ENCODE measurements at regions not wholly inside any gene's neighbourhood (a gene's known extent, or its start where the extent isn't known, plus 50 kb on each side); places are given as distances from the start of the nearest gene placed in this dataset.

DNA sequence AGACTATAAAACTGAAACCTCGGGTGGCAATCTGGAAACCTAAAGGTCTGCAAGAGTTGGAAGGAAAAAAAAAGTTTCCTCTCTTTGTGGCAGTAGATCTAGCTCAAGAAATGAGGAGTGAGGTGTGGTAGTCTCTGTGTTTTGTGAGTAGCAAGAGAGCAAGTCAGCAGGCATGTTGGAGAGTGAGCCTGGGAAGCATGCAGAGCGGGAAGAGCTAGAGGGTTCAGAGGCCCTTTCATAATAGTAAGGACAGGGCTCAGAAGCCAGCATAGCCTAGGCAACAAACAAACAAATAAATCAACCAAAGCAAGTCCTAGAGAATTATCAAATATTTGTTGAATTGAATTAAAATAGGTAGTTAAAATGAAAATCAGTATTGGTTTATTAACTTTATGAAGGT lies 189.7 kb upstream of the CBLB start:
- TF ChIP-seq, protein P1, sequence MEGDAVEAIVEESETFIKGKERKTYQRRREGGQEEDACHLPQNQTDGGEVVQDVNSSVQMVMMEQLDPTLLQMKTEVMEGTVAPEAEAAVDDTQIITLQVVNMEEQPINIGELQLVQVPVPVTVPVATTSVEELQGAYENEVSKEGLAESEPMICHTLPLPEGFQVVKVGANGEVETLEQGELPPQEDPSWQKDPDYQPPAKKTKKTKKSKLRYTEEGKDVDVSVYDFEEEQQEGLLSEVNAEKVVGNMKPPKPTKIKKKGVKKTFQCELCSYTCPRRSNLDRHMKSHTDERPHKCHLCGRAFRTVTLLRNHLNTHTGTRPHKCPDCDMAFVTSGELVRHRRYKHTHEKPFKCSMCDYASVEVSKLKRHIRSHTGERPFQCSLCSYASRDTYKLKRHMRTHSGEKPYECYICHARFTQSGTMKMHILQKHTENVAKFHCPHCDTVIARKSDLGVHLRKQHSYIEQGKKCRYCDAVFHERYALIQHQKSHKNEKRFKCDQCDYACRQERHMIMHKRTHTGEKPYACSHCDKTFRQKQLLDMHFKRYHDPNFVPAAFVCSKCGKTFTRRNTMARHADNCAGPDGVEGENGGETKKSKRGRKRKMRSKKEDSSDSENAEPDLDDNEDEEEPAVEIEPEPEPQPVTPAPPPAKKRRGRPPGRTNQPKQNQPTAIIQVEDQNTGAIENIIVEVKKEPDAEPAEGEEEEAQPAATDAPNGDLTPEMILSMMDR (conservative IDR thresholded peaks at IDR 0.05; ENCODE audit: low read length): no peak
- TF ChIP-seq EZH2phosphoT487 (IDR thresholded peaks at IDR 0.05; ENCODE audit: borderline replicate concordance): no peak
